GM23338 (cell line): ENCODE measurements at regions not wholly inside any gene's neighbourhood (a gene's known extent, or its start where the extent isn't known, plus 50 kb on each side); places are given as distances from the start of the nearest gene placed in this dataset.

Experiments
- ATAC-seq: fragments of 200-7000 bp; cut with Tn5 transposase; 3 replicates; pipeline ENCODE4 v1.9.1; 2020
- DNase-seq: peaks from one replicate; pipeline ENCODE4 v3.0.0-alpha.2; 2015; ENCODE audit warnings: low spot score
- H2AFZ ChIP-seq: fragments of 200-600 bp; sonication (generic); 2 replicates; pipeline ENCODE4 v1.8.0; 2016; ENCODE audit warnings: antibody characterized with exemption, mild to moderate bottlenecking, moderate library complexity
- H3F3A ChIP-seq: fragments of 200-600 bp; sonication (generic); replicated peaks from 2 replicates; pipeline ENCODE4 v1.8.0; 2017; ENCODE audit warnings: antibody characterized with exemption, mixed run types, low read depth
- H3K27ac ChIP-seq: fragments of 200-600 bp; sonication (generic); 2 replicates; pipeline ENCODE4 v1.6.1; 2016; ENCODE audit warnings: low read depth
- H3K27me3 ChIP-seq: fragments of 200-600 bp; sonication (generic); 2 replicates; pipeline ENCODE4 v1.8.0; 2016; ENCODE audit warnings: mild to moderate bottlenecking, mixed run types, moderate library complexity; ENCODE audit not compliant: insufficient read depth
- H3K36me3 ChIP-seq: fragments of 200-600 bp; sonication (generic); 2 replicates; pipeline ENCODE4 v1.8.0; 2016; ENCODE audit warnings: mild to moderate bottlenecking; ENCODE audit not compliant: insufficient read depth
- H3K4me1 ChIP-seq: fragments of 200-600 bp; sonication (generic); 2 replicates; pipeline ENCODE4 v1.8.0; 2016; ENCODE audit warnings: mild to moderate bottlenecking, moderate library complexity; ENCODE audit not compliant: insufficient read depth
- H3K4me2 ChIP-seq: fragments of 200-600 bp; sonication (generic); 2 replicates; pipeline ENCODE4 v1.7.1; 2017; ENCODE audit warnings: mixed run types
- H3K4me3 ChIP-seq: fragments of 200-600 bp; sonication (generic); 2 replicates; pipeline ENCODE4 v1.6.1; 2016; ENCODE audit warnings: mixed run types
- H3K79me2 ChIP-seq: fragments of 200-600 bp; sonication (generic); replicated peaks from 2 replicates; pipeline ENCODE4 v1.8.0; 2017; ENCODE audit warnings: mild to moderate bottlenecking; ENCODE audit not compliant: insufficient read depth
- H3K9me2 ChIP-seq: fragments of 200-600 bp; sonication (generic); 2 replicates; pipeline ENCODE4 v1.8.0; 2017; ENCODE audit not compliant: insufficient read depth
- H4K20me1 ChIP-seq: fragments of 200-600 bp; sonication (generic); replicated peaks from 2 replicates; pipeline ENCODE4 v1.8.0; 2017; ENCODE audit warnings: mild to moderate bottlenecking; ENCODE audit not compliant: insufficient read depth
- H3K27ac Mint-ChIP-seq: 2 replicates; pipeline ENCODE4 v1.8.0; 2020; ENCODE audit warnings: inconsistent platforms, mild to moderate bottlenecking, moderate library complexity, mixed read lengths
- H3K27me3 Mint-ChIP-seq: 3 replicates; pipeline ENCODE4 v1.8.0; 2022; ENCODE audit warnings: low read depth, mild to moderate bottlenecking, moderate library complexity, mixed read lengths, inconsistent platforms; ENCODE audit not compliant: insufficient read depth, poor library complexity
- H3K36me3 Mint-ChIP-seq: 3 replicates; pipeline ENCODE4 v1.8.0; 2021; ENCODE audit warnings: low read depth, mild to moderate bottlenecking, inconsistent platforms, moderate library complexity, mixed read lengths
- H3K4me1 Mint-ChIP-seq: 3 replicates; pipeline ENCODE4 v1.8.0; 2020; ENCODE audit warnings: mild to moderate bottlenecking, inconsistent platforms, mixed read lengths
- H3K4me3 Mint-ChIP-seq: 3 replicates; pipeline ENCODE4 v1.8.0; 2021; ENCODE audit warnings: moderate library complexity, mild to moderate bottlenecking, inconsistent platforms, mixed read lengths
- H3K9me3 Mint-ChIP-seq: 3 replicates; pipeline ENCODE4 v1.8.0; 2020; ENCODE audit warnings: moderate library complexity, mild to moderate bottlenecking, inconsistent platforms, mixed read lengths
- CREB1 ChIP-seq: fragments of 250-450 bp; sonication (Bioruptor Pico); IDR thresholded peaks from 2 replicates; pipeline ENCODE4 v1.5.0; 2020; ENCODE audit warnings: low read depth, mild to moderate bottlenecking, moderate library complexity
- CTCF ChIP-seq, 2 experiments: fragments of 200-600 bp in 1 of 2; sonication (generic) in 1 of 2; conservative IDR thresholded peaks; 2 replicates each; pipeline versions ENCODE4 v1.5.1 to v1.6.1; 2016 to 2017; ENCODE audit warnings: antibody characterized with exemption in 2 of 2, low read depth in 2 of 2, mild to moderate bottlenecking in 2 of 2, moderate library complexity in 1 of 2
- ETS1 ChIP-seq: IDR thresholded peaks from 2 replicates; pipeline ENCODE4 v1.6.1; 2016; ENCODE audit warnings: antibody characterized with exemption
- EZH2 ChIP-seq: fragments of 200-600 bp; sonication (generic); IDR thresholded peaks from one replicate; pipeline ENCODE4 v1.8.0; 2017; ENCODE audit warnings: antibody characterized with exemption, mild to moderate bottlenecking, low read depth; ENCODE audit not compliant: unreplicated experiment
- EZH2phosphoT487 ChIP-seq: fragments of 200-600 bp; sonication (generic); IDR thresholded peaks from one replicate; pipeline ENCODE4 v1.8.1; 2018; ENCODE audit warnings: antibody characterized with exemption; ENCODE audit not compliant: unreplicated experiment
- JUNB ChIP-seq: IDR thresholded peaks from one replicate; pipeline ENCODE4 v1.6.1; 2016; ENCODE audit warnings: antibody characterized with exemption; ENCODE audit not compliant: unreplicated experiment
- NANOG ChIP-seq: IDR thresholded peaks from 2 replicates; pipeline ENCODE4 v1.6.1; 2016; ENCODE audit warnings: antibody characterized with exemption, borderline replicate concordance
- POLR2AphosphoS5 ChIP-seq: IDR thresholded peaks from 2 replicates; pipeline ENCODE4 v1.6.1; 2016; ENCODE audit warnings: antibody characterized with exemption, low read depth
- REST ChIP-seq: IDR thresholded peaks from one replicate; pipeline ENCODE4 v1.6.1; 2018; ENCODE audit warnings: antibody characterized with exemption; ENCODE audit not compliant: unreplicated experiment
- STAT1 ChIP-seq: IDR thresholded peaks from one replicate; pipeline ENCODE4 v1.6.1; 2016; ENCODE audit warnings: antibody characterized with exemption; ENCODE audit not compliant: unreplicated experiment
- ZNF114 ChIP-seq: fragments of 250-450 bp; sonication (Bioruptor Pico); IDR thresholded peaks from 2 replicates; pipeline ENCODE4 v1.5.0; 2020; ENCODE audit warnings: mild to moderate bottlenecking, moderate library complexity
- ZNF331 ChIP-seq: fragments of 250-450 bp; sonication (Bioruptor Pico); IDR thresholded peaks from 2 replicates; pipeline ENCODE4 v1.5.0; 2020; ENCODE audit warnings: low read depth, mild to moderate bottlenecking, moderate library complexity
- ZNF462 ChIP-seq: fragments of 250-450 bp; sonication (Bioruptor Pico); IDR thresholded peaks from 2 replicates; pipeline ENCODE4 v1.5.0; 2020; ENCODE audit warnings: mild to moderate bottlenecking, moderate library complexity

- Mint-ChIP-seq H3K36me3 (no peaks in the 10 kb centered on the region), H3K27ac (no peak overlapping the region), H3K27me3 (peaks cover 7% of the 10 kb centered on the region), H3K4me1 (peaks cover 6% of the 10 kb centered on the region; the same call in 2 of the 3 replicates), H3K9me3 (no peaks in the 10 kb centered on the region), H3K4me3 (no peak overlapping the region)
- no peaks in the 10 kb centered on the region for H3F3A ChIP-seq
- H3K27ac ChIP-seq, result no peak overlapping the region
- H3K9me2 ChIP-seq, result no peaks in the 10 kb centered on the region; the same call in 1 of the 2 replicates
- H3K79me2 ChIP-seq, result no peaks in the 10 kb centered on the region
- no peak overlapping the region for H3K4me3 ChIP-seq
- 0 out of 2 replicates have a peak overlapping the region, but pooled peaks have one; percentile 23 for H2AFZ ChIP-seq
- ATAC-seq (no peak), DNase-seq (no peak)
- H3K4me1 ChIP-seq, result no peaks in the 10 kb centered on the region
- H3K4me2 ChIP-seq, result no peak overlapping the region
- H4K20me1 ChIP-seq, result no peaks in the 10 kb centered on the region
- TF ChIP-seq POLR2AphosphoS5, result no peak
- TF ChIP-seq JUNB, result no peak
- TF ChIP-seq EZH2, result no peak
- no peak for TF ChIP-seq STAT1
- TF ChIP-seq ZNF462 (CRISPR knock-in tag), result no peak
- TF ChIP-seq CREB1 (CRISPR knock-in tag), result no peak
- no peak for TF ChIP-seq ZNF331 (CRISPR knock-in tag)
- TF ChIP-seq REST, result no peak
- TF ChIP-seq ETS1, result no peak
- no peak for TF ChIP-seq NANOG
- TF ChIP-seq ZNF114, result no peak
- TF ChIP-seq CTCF (conservative IDR thresholded peaks at IDR 0.05; ENCODE audit: low read depth in 2 of 2), result no peak
- TF ChIP-seq EZH2phosphoT487, result no peak
- no peaks in the 10 kb centered on the region for H3K36me3 ChIP-seq
- H3K27me3 ChIP-seq, result no peaks in the 10 kb centered on the region
Observed at GRCh38 chr10:78932054-78932386, 136.7 kb upstream of the ZMIZ1 start.
